SU-DHL-6 (cell line): ENCODE measurements at regions not wholly inside any gene's neighbourhood (a gene's known extent, or its start where the extent isn't known, plus 50 kb on each side); places are given as distances from the start of the nearest gene placed in this dataset.

ENCODE experiments used
- EZH2phosphoT487 ChIP-seq: fragments of 200-600 bp; sonication (generic), shearing (Covaris generic); conservative IDR thresholded peaks from 2 replicates; pipeline ENCODE4 v1.6.1; 2018; ENCODE audit warnings: mild to moderate bottlenecking, antibody characterized with exemption, low read length, moderate library complexity, mixed read lengths
- TF ChIP-seq, protein P1 (sequence below): fragments of 200-600 bp; sonication (generic); IDR thresholded peaks from one replicate; pipeline ENCODE4 v1.5.1; 2017; ENCODE audit warnings: antibody characterized with exemption, mild to moderate bottlenecking, low read length, moderate library complexity; ENCODE audit not compliant: insufficient read depth, poor library complexity, severe bottlenecking

DNA sequence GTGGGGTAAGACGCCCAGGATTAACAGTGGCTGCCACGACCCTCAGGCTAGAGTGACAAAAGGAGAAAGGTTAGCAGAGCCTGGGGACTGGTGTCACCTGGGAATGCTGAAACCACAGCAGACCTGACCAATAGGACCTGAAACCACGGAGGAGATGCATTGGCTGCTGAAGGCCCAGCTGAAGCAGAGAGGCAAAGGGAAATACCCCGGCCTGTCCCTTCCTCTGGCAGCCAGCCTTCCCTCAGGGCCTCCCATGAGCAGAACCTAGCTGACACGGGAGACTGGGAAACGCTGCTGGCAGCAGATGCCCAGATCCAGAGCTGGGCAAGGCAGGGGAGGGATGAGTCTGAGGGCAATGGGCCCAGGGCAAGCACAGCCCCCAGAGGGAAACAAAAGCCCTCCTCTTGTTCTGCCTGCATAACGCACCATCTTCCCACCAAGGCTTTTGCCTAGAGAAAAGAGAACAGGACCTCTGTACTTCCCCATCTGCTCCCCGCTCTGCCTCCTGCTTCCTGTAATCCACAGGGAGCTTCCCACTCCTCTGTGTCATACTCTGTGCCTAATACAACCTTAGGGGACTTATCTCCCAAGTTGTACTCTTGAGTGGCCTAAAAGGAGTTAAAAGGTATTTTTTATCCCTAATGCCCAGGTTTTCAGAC lies 216.2 kb downstream of the ABHD5 start:
- TF ChIP-seq, protein P1, sequence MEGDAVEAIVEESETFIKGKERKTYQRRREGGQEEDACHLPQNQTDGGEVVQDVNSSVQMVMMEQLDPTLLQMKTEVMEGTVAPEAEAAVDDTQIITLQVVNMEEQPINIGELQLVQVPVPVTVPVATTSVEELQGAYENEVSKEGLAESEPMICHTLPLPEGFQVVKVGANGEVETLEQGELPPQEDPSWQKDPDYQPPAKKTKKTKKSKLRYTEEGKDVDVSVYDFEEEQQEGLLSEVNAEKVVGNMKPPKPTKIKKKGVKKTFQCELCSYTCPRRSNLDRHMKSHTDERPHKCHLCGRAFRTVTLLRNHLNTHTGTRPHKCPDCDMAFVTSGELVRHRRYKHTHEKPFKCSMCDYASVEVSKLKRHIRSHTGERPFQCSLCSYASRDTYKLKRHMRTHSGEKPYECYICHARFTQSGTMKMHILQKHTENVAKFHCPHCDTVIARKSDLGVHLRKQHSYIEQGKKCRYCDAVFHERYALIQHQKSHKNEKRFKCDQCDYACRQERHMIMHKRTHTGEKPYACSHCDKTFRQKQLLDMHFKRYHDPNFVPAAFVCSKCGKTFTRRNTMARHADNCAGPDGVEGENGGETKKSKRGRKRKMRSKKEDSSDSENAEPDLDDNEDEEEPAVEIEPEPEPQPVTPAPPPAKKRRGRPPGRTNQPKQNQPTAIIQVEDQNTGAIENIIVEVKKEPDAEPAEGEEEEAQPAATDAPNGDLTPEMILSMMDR, result no peak
- TF ChIP-seq EZH2phosphoT487, result no peak
